K562 (cell line): ENCODE measurements at regions not wholly inside any gene's neighbourhood (a gene's known extent, or its start where the extent isn't known, plus 50 kb on each side); places are given as distances from the start of the nearest gene placed in this dataset.

ENCODE experiments used
- ATAC-seq: fragments of 200-7000 bp; cut with Tn5 transposase; 3 replicates; pipeline ENCODE4 v1.9.1; 2020; ENCODE audit warnings: moderate library complexity
- BruUV-seq: library from RNA; stranded (reverse); fragments of 400-500 nt; replicated peaks from 2 replicates; lab custom pipeline; 2021; lab: Mats Ljungman, UMichigan
- CTCF ChIA-PET: fragments of 300-600 bp; formaldehyde crosslinking; extraction: SDS; loops from one replicate; lab custom pipeline; 2021; ENCODE audit warnings: low intra/inter-chr PET ratio; lab: Yijun Ruan, JAX
- POLR2A ChIA-PET: fragments of 300-600, 350-650 bp; sonication (Branson Sonifier 250); formaldehyde crosslinking; extraction: SDS; loops from one replicate; lab custom pipeline; 2021; ENCODE audit warnings: antibody characterized with exemption, inconsistent platforms; lab: Yijun Ruan, JAX
- DNase-seq, 4 experiments: peaks; one replicate each; pipeline versions ENCODE4 v3.0.0 to v3.0.0-alpha.2; 2011 to 2018; ENCODE audit warnings: low spot score in 3 of 4, mixed read lengths in 3 of 4; ENCODE audit errors: extremely low read depth in 1 of 4
- FAIRE-seq: peaks from 2 replicates; lab custom pipeline; 2011; peaks lifted over from hg19 to GRCh38; lab: Jason Lieb, UNC
- H2AFZ ChIP-seq: 2 replicates; pipeline ENCODE4 v1.6.0; 2011; ENCODE audit warnings: low read depth, low read length, control low read depth, inconsistent platforms
- H3K27ac ChIP-seq: fragments of 200-600 bp; 3 replicates; pipeline ENCODE4 v1.8.0; 2011; ENCODE audit warnings: low read depth, mild to moderate bottlenecking, control low read depth, inconsistent platforms, low read length, moderate library complexity, mixed read lengths; ENCODE audit errors: extremely low read depth
- H3K27me3 ChIP-seq, 2 experiments: fragments of 300-600 bp in 1 of 2; 2 replicates in 1 of 2; 3 replicates in 1 of 2; pipeline versions ENCODE4 v1.6.0 to v1.8.0; 2011; ENCODE audit warnings: inconsistent platforms in 2 of 2, low read length in 2 of 2, mild to moderate bottlenecking in 1 of 2, mixed read lengths in 1 of 2, moderate library complexity in 1 of 2; ENCODE audit not compliant: control insufficient read depth in 2 of 2, insufficient read depth in 2 of 2
- H3K36me3 ChIP-seq: fragments of 300-600 bp; 3 replicates; pipeline ENCODE4 v1.8.0; 2011; ENCODE audit warnings: mild to moderate bottlenecking, low read length, inconsistent platforms; ENCODE audit not compliant: control insufficient read depth, insufficient read depth
- H3K4me1 ChIP-seq, 2 experiments: fragments of 200-600 bp in 1 of 2; replicated peaks in 1 of 2; 2 replicates in 1 of 2; 3 replicates in 1 of 2; pipeline versions ENCODE4 v1.5.1 to v1.8.0; 2011; ENCODE audit warnings: inconsistent platforms in 2 of 2, low read length in 2 of 2, mild to moderate bottlenecking in 1 of 2, mixed read lengths in 1 of 2, moderate library complexity in 1 of 2; ENCODE audit not compliant: control insufficient read depth in 2 of 2, insufficient read depth in 2 of 2
- H3K4me2 ChIP-seq: 2 replicates; pipeline ENCODE4 v1.6.1; 2011; ENCODE audit warnings: low read length, control low read depth, inconsistent platforms, mixed read lengths; ENCODE audit not compliant: insufficient read depth
- H3K4me3 ChIP-seq: fragments of 200-600 bp; sonication (generic), shearing (Covaris generic); 2 replicates; pipeline ENCODE4 v1.5.1; 2016; ENCODE audit warnings: control low read depth, inconsistent platforms
- H3K79me2 ChIP-seq: fragments of 200-600 bp; 3 replicates; pipeline ENCODE4 v1.8.0; 2011; ENCODE audit warnings: low read length, inconsistent platforms; ENCODE audit not compliant: control insufficient read depth, insufficient read depth
- H3K9ac ChIP-seq, 2 experiments: 2 replicates each; pipeline versions ENCODE4 v1.6.0 to v1.6.1; 2011; ENCODE audit warnings: low read depth in 2 of 2, low read length in 2 of 2, control low read depth in 1 of 2, inconsistent platforms in 1 of 2, mild to moderate bottlenecking in 1 of 2, mixed read lengths in 1 of 2; ENCODE audit not compliant: insufficient read depth in 1 of 2
- H3K9me1 ChIP-seq: one replicate; pipeline ENCODE4 v1.6.0; 2011; ENCODE audit warnings: inconsistent platforms, mild to moderate bottlenecking, low read length, moderate library complexity; ENCODE audit not compliant: control insufficient read depth, insufficient read depth
- H3K9me3 ChIP-seq: replicated peaks from 2 replicates; pipeline ENCODE4 v1.5.1; 2011; ENCODE audit warnings: low read depth, low read length, inconsistent platforms; ENCODE audit not compliant: control insufficient read depth, insufficient read depth
- H4K20me1 ChIP-seq: replicated peaks from 2 replicates; pipeline ENCODE4 v1.6.1; 2011; ENCODE audit warnings: low read length, inconsistent platforms, mixed read lengths; ENCODE audit not compliant: control insufficient read depth, insufficient read depth
- JUN ChIP-seq, 2 experiments: sonication (generic) in 1 of 2; formaldehyde crosslinking in 1 of 2; IDR thresholded peaks; 2 replicates each; pipeline versions ENCODE4 v1.6.1 to v1.8.0; 2012 to 2022; ENCODE audit warnings: borderline replicate concordance in 2 of 2, mild to moderate bottlenecking in 2 of 2, improper control_type of control experiment in 1 of 2, low read depth in 1 of 2, low read length in 1 of 2, missing genetic modification reagents in 1 of 2
- NCOA6 ChIP-seq: fragments of 450-650 bp; IDR thresholded peaks from 2 replicates; pipeline ENCODE4 v1.6.1; 2017; ENCODE audit warnings: mild to moderate bottlenecking
- TCFL5 ChIP-seq: fragments of 250-450 bp; sonication (Bioruptor Pico); conservative IDR thresholded peaks from 2 replicates; pipeline ENCODE4 v1.6.1; 2021; ENCODE audit warnings: mild to moderate bottlenecking, moderate library complexity, matching md5 sums
- ZFP30 ChIP-seq: fragments of 250-450 bp; sonication (Bioruptor Pico); IDR thresholded peaks from 2 replicates; pipeline ENCODE4 v1.8.0; 2022; ENCODE audit warnings: moderate library complexity, mild to moderate bottlenecking, inconsistent platforms, borderline replicate concordance
- ZNF398 ChIP-seq: fragments of 250-450 bp; sonication (Bioruptor Pico); IDR thresholded peaks from 2 replicates; pipeline ENCODE4 v1.8.0; 2021; ENCODE audit warnings: moderate library complexity, mild to moderate bottlenecking, inconsistent platforms
- ZSCAN32 ChIP-seq: fragments of 450-650 bp; formaldehyde crosslinking; IDR thresholded peaks from 2 replicates; pipeline ENCODE4 v1.4.0; 2020; ENCODE audit warnings: mild to moderate bottlenecking, moderate library complexity
- WGBS: fragments of 100-300 bp; shearing (Covaris generic); methylation state at CpG from one replicate; pipeline ENCODE4 v1.1.6; 2016; ENCODE audit warnings: low coverage, mixed read lengths; ENCODE audit not compliant: insufficient coverage; ENCODE audit errors: missing lambda C conversion rate; 5-methylcytosine and 5-hydroxymethylcytosine counted together
- in situ Hi-C: fragments of 300-500 bp; cut with MboI; formaldehyde crosslinking; loops from 4 replicates; pipeline ENCODE4 v1.15.0; 2018; ENCODE audit warnings: inconsistent platforms, mixed read lengths
- intact Hi-C: fragments of 100-400 bp; cut with micrococcal nuclease; formaldehyde crosslinking; loops from 2 replicates; pipeline ENCODE4 v1.14.2; 2022
- TF ChIP-seq, protein P1 (sequence below), 2 experiments: fragments of 450-650 bp in 1 of 2; IDR thresholded peaks; 2 replicates each; pipeline ENCODE4 v1.6.1; 2011 to 2017; ENCODE audit warnings: low read depth in 2 of 2, antibody characterized with exemption in 1 of 2, borderline replicate concordance in 1 of 2, low read length in 1 of 2, mild to moderate bottlenecking in 1 of 2, mixed read lengths in 1 of 2; ENCODE audit not compliant: control insufficient read depth in 1 of 2

DNA sequence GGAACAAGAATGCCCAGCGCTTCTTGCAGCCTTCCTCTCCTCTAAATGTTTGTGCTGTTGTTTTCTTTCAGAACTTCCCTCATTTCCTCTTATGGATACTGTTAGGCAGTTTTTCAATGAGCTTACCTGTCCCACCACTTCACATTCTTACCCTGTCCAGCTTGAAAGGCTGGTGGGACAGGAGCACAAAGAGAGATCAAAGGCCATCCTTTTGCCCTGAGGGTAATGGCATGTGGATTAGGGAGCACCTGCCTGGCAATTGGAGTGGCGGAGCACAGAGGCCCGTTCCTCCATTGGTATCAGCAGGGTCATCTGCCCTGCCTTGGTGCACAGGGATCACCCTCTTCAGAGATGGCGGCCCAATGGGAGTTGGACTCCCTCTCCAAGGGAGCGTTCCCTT is 170.1 kb upstream of the UBE3A start:
- ChIA-PET POLR2A (no interaction called here), CTCF (no interaction called here)
- in situ Hi-C loops, result no loop called here
- H3K9ac ChIP-seq, result no peak overlapping the region
- H3K9me3 ChIP-seq, result no peaks in the 10 kb centered on the region
- H3K9me1 ChIP-seq, result no peaks in the 10 kb centered on the region
- intact Hi-C loops, result no loop called here
- no peaks in the 10 kb centered on the region for H4K20me1 ChIP-seq
- no peaks in the 10 kb centered on the region for H3K79me2 ChIP-seq
- FAIRE-seq, result no peak
- DNase-seq, result no peak
- no peak overlapping the region for H3K4me2 ChIP-seq
- no TSS peak for BruUV-seq
- H3K36me3 ChIP-seq, result no peaks in the 10 kb centered on the region
- no peak overlapping the region for H3K27ac ChIP-seq
- no peaks in the 10 kb centered on the region for H3K4me1 ChIP-seq
- ATAC-seq, result no peak
- H3K4me3 ChIP-seq, result no peak overlapping the region
- H3K27me3 ChIP-seq, result no peaks in the 10 kb centered on the region; a peak in 1 of 5 replicates
- WGBS, result 0% methylated on average over 4 of the region's 5 CpGs
- no peak for TF ChIP-seq NCOA6
- no peak for TF ChIP-seq ZSCAN32 (CRISPR knock-in tag)
- TF ChIP-seq, protein P1, sequence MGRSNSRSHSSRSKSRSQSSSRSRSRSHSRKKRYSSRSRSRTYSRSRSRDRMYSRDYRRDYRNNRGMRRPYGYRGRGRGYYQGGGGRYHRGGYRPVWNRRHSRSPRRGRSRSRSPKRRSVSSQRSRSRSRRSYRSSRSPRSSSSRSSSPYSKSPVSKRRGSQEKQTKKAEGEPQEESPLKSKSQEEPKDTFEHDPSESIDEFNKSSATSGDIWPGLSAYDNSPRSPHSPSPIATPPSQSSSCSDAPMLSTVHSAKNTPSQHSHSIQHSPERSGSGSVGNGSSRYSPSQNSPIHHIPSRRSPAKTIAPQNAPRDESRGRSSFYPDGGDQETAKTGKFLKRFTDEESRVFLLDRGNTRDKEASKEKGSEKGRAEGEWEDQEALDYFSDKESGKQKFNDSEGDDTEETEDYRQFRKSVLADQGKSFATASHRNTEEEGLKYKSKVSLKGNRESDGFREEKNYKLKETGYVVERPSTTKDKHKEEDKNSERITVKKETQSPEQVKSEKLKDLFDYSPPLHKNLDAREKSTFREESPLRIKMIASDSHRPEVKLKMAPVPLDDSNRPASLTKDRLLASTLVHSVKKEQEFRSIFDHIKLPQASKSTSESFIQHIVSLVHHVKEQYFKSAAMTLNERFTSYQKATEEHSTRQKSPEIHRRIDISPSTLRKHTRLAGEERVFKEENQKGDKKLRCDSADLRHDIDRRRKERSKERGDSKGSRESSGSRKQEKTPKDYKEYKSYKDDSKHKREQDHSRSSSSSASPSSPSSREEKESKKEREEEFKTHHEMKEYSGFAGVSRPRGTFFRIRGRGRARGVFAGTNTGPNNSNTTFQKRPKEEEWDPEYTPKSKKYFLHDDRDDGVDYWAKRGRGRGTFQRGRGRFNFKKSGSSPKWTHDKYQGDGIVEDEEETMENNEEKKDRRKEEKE (IDR thresholded peaks at IDR 0.05; ENCODE audit: borderline replicate concordance in 1 of 2, control insufficient read depth in 1 of 2, low read depth in 2 of 2, low read length in 1 of 2), result no peak
- TF ChIP-seq TCFL5 (CRISPR knock-in tag), result no peak
- TF ChIP-seq JUN (IDR thresholded peaks at IDR 0.05; ENCODE audit: borderline replicate concordance, low read depth, low read length), result no peak
- TF ChIP-seq JUN (CRISPR knock-in tag; IDR thresholded peaks at IDR 0.05; ENCODE audit: borderline replicate concordance), result no peak
- no peak for TF ChIP-seq ZNF398 (CRISPR knock-in tag)
- TF ChIP-seq ZFP30 (CRISPR knock-in tag), result no peak
- H2AFZ ChIP-seq, result no peak overlapping the region
